ENCODE measurements at regions not wholly inside any gene's neighbourhood (a gene's known extent, or its start where the extent isn't known, plus 50 kb on each side); places are given as distances from the start of the nearest gene placed in this dataset.

GRCh38 chr6:138640028-138640427, 133.5 kb upstream of the CCDC28A start:
- H3K27ac ChIP-seq = no peak overlapping the region
- H3K36me3 ChIP-seq = no peaks in the 10 kb centered on the region
- TF ChIP-seq POLR2A (IDR thresholded peaks at IDR 0.05) (no peak), EP300 (IDR thresholded peaks at IDR 0.05) (no peak), POLR2AphosphoS5 (IDR thresholded peaks at IDR 0.05) (no peak)
- TF ChIP-seq, protein P1, sequence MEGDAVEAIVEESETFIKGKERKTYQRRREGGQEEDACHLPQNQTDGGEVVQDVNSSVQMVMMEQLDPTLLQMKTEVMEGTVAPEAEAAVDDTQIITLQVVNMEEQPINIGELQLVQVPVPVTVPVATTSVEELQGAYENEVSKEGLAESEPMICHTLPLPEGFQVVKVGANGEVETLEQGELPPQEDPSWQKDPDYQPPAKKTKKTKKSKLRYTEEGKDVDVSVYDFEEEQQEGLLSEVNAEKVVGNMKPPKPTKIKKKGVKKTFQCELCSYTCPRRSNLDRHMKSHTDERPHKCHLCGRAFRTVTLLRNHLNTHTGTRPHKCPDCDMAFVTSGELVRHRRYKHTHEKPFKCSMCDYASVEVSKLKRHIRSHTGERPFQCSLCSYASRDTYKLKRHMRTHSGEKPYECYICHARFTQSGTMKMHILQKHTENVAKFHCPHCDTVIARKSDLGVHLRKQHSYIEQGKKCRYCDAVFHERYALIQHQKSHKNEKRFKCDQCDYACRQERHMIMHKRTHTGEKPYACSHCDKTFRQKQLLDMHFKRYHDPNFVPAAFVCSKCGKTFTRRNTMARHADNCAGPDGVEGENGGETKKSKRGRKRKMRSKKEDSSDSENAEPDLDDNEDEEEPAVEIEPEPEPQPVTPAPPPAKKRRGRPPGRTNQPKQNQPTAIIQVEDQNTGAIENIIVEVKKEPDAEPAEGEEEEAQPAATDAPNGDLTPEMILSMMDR (IDR thresholded peaks at IDR 0.05) = no peak
- peaks cover 4% of the 10 kb centered on the region for H3K4me1 ChIP-seq
- no peaks in the 10 kb centered on the region for H3K9me3 ChIP-seq
- DNase-seq (ENCODE audit: low spot score in 2 of 2) = no peak
- H3K4me3 ChIP-seq = no peak overlapping the region
- no peaks in the 10 kb centered on the region for H3K27me3 ChIP-seq
- 95% methylated on average over 2 of the region's 2 CpGs for WGBS

GRCh38 chr6:138643210-138643609, 130.4 kb upstream of the CCDC28A start:
- no peak overlapping the region for H3K4me3 ChIP-seq
- no peaks in the 10 kb centered on the region for H3K27me3 ChIP-seq
- H3K27ac ChIP-seq = no peak overlapping the region
- WGBS = 92% methylated on average over 2 of the region's 2 CpGs
- H3K9me3 ChIP-seq = no peaks in the 10 kb centered on the region
- H3K36me3 ChIP-seq = no peaks in the 10 kb centered on the region
- TF ChIP-seq POLR2AphosphoS5 (IDR thresholded peaks at IDR 0.05) (no peak), EP300 (IDR thresholded peaks at IDR 0.05) (no peak), POLR2A (IDR thresholded peaks at IDR 0.05) (no peak)
- TF ChIP-seq, protein P1 (IDR thresholded peaks at IDR 0.05) = no peak
- no peak for DNase-seq (ENCODE audit: low spot score in 2 of 2)
- H3K4me1 ChIP-seq = peaks cover 4% of the 10 kb centered on the region

DNA sequence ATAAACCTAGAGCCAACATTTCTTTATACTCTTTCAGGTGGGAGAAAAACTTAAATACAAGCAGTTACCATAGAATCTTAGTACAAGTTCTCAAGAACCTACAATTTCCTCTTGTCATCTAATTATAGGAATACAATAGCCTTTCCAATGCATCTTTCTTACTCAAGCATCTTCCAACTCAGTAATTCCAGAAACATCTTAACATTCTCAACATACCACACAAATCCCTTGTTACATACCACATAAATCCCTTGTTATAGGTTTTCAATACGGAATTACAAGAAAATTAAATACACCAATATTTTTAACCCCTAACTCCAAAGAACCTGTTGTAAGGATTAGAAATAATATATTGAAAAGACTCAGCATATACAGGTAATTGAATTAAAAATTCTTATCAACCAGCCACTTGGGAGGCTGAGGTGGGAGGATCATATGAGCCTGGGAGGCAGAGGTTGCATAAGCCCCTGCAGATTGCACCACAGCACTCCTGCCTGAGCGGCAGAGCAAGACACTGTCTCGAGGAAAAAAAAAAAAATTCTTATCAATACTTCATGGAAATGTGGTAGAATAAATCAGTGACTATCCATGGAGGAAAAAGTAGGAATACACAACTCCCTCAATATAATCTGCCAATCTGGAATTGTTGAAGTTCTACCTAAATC, 127.5 kb upstream of the CCDC28A start:
- no peaks in the 10 kb centered on the region for H3K9me3 ChIP-seq
- no peak overlapping the region for H3K4me3 ChIP-seq
- no peak for TF ChIP-seq EP300 (IDR thresholded peaks at IDR 0.05)
- no peak for TF ChIP-seq POLR2AphosphoS5 (IDR thresholded peaks at IDR 0.05)
- TF ChIP-seq, protein P1 (IDR thresholded peaks at IDR 0.05) = no peak
- no peak for TF ChIP-seq POLR2A (IDR thresholded peaks at IDR 0.05)
- peaks cover 7% of the 10 kb centered on the region for H3K4me1 ChIP-seq
- H3K27ac ChIP-seq = no peak overlapping the region
- H3K36me3 ChIP-seq = no peaks in the 10 kb centered on the region
- WGBS = 79% methylated on average over 3 of the region's 3 CpGs
- no peak for DNase-seq (ENCODE audit: low spot score in 2 of 2)
- no peaks in the 10 kb centered on the region for H3K27me3 ChIP-seq

- Histone ChIP-seq H3K27ac (no peak overlapping the region), H3K36me3 (no peaks in the 10 kb centered on the region), H3K9me3 (no peaks in the 10 kb centered on the region), H3K4me3 (no peak overlapping the region), H3K4me1 (peaks cover 7% of the 10 kb centered on the region), H3K27me3 (no peaks in the 10 kb centered on the region)
- WGBS = 23% methylated on average over 6 of the region's 6 CpGs
- DNase-seq (ENCODE audit: low spot score in 2 of 2) = no peak
- TF ChIP-seq POLR2AphosphoS5 (IDR thresholded peaks at IDR 0.05) (no peak), EP300 (IDR thresholded peaks at IDR 0.05) (no peak), POLR2A (IDR thresholded peaks at IDR 0.05) (no peak)
- TF ChIP-seq, protein P1 (IDR thresholded peaks at IDR 0.05) = no peak
Measured at GRCh38 chr6:138647006-138647405, 126.6 kb upstream of the CCDC28A start.

GRCh38 chr6:138648127-138648526, 125.4 kb upstream of the CCDC28A start:
- Histone ChIP-seq H3K36me3 (no peaks in the 10 kb centered on the region), H3K4me1 (peaks cover 16% of the 10 kb centered on the region), H3K9me3 (no peaks in the 10 kb centered on the region), H3K27me3 (no peaks in the 10 kb centered on the region), H3K27ac (no peak overlapping the region), H3K4me3 (no peak overlapping the region)
- WGBS = 96% methylated on average over 4 of the region's 4 CpGs
- TF ChIP-seq POLR2AphosphoS5 (IDR thresholded peaks at IDR 0.05) (no peak), POLR2A (IDR thresholded peaks at IDR 0.05) (no peak), EP300 (IDR thresholded peaks at IDR 0.05) (no peak)
- TF ChIP-seq, protein P1 (IDR thresholded peaks at IDR 0.05) = no peak
- DNase-seq (ENCODE audit: low spot score in 2 of 2) = no peak

All from suprapubic skin (tissue), 4 donors.